Amniotic epithelial cell (primary cell): ENCODE measurements at regions not wholly inside any gene's neighbourhood (a gene's known extent, or its start where the extent isn't known, plus 50 kb on each side); places are given as distances from the start of the nearest gene placed in this dataset.
A peak's percentile ranks its signal among the peaks of the same experiment; 100 is the strongest.

Source experiments
- DNase-seq: peaks from one replicate; pipeline ENCODE4 v3.0.0-alpha.2; 2010; ENCODE audit warnings: low read depth

- DNase-seq = no peak
Measured at GRCh38 chr21:19683492-19683891, 1279.9 kb upstream of the TMPRSS15 start.

GRCh38 chr21:19684328-19684727 is 1280.7 kb upstream of the TMPRSS15 start:
- DNase-seq = no peak

- no peak for DNase-seq
Measured at GRCh38 chr21:19692231-19692630, 1288.6 kb upstream of the TMPRSS15 start.

GRCh38 chr21:19695796-19696195 is 1292.2 kb upstream of the TMPRSS15 start:
- no peak for DNase-seq

- no peak for DNase-seq
Measured at GRCh38 chr21:19700476-19700875, 1296.9 kb upstream of the TMPRSS15 start.

- peak; percentile 81 for DNase-seq
Measured at GRCh38 chr21:19702726-19703125, 1295.5 kb upstream of the NCAM2 start.

GRCh38 chr21:19704832-19705231 is 1293.4 kb upstream of the NCAM2 start:
- no peak for DNase-seq

- peak; percentile 36 for DNase-seq
Measured at GRCh38 chr21:19712441-19712840, 1285.8 kb upstream of the NCAM2 start.

GRCh38 chr21:19713313-19713712 is 1284.9 kb upstream of the NCAM2 start:
- DNase-seq = no peak

GRCh38 chr21:19724081-19724480 is 1274.1 kb upstream of the NCAM2 start:
- DNase-seq = peak; percentile 13

GRCh38 chr21:19731251-19731650 is 1267.0 kb upstream of the NCAM2 start:
- peak; percentile 2 for DNase-seq

- no peak for DNase-seq
Measured at GRCh38 chr21:19759836-19760235, 1238.4 kb upstream of the NCAM2 start.

- DNase-seq = peak; percentile 28
Measured at GRCh38 chr21:19767546-19767945, 1230.7 kb upstream of the NCAM2 start.

GRCh38 chr21:19771881-19772280 is 1226.3 kb upstream of the NCAM2 start:
- DNase-seq = no peak

GRCh38 chr21:19776076-19776475 is 1222.1 kb upstream of the NCAM2 start:
- peak; percentile 4 for DNase-seq

GRCh38 chr21:19781881-19782652 is 1216.1 kb upstream of the NCAM2 start:
- no peak for DNase-seq

- DNase-seq = no peak
Measured at GRCh38 chr21:19785941-19786340, 1212.3 kb upstream of the NCAM2 start.

GRCh38 chr21:19792004-19792403 is 1206.2 kb upstream of the NCAM2 start:
- no peak for DNase-seq

GRCh38 chr21:19807201-19807600 is 1191.0 kb upstream of the NCAM2 start:
- DNase-seq = peak; percentile 57

- peak; percentile 69 for DNase-seq
Measured at GRCh38 chr21:19810779-19811178, 1187.4 kb upstream of the NCAM2 start.

GRCh38 chr21:19830446-19830845 is 1167.8 kb upstream of the NCAM2 start:
- no peak for DNase-seq

- no peak for DNase-seq
Measured at GRCh38 chr21:19832551-19832950, 1165.7 kb upstream of the NCAM2 start.

- DNase-seq = no peak
Measured at GRCh38 chr21:19833082-19833481, 1165.1 kb upstream of the NCAM2 start.

- DNase-seq = no peak
Measured at GRCh38 chr21:19842601-19843000, 1155.6 kb upstream of the NCAM2 start.
